AG10803 (cell line): ENCODE measurements at regions not wholly inside any gene's neighbourhood (a gene's known extent, or its start where the extent isn't known, plus 50 kb on each side); places are given as distances from the start of the nearest gene placed in this dataset.

ENCODE experiments used
- DNase-seq: peaks from one replicate; pipeline ENCODE4 v3.0.0; 2010; ENCODE audit warnings: low read depth
- H3K4me3 ChIP-seq: 2 replicates; pipeline ENCODE4 v1.5.1; 2011; ENCODE audit warnings: mild to moderate bottlenecking, low read length, control low read depth
- TF ChIP-seq, protein P1 (sequence below): conservative IDR thresholded peaks from 2 replicates; pipeline ENCODE4 v1.5.1; 2011; ENCODE audit warnings: mild to moderate bottlenecking, low read length, control low read depth, inconsistent platforms

DNA sequence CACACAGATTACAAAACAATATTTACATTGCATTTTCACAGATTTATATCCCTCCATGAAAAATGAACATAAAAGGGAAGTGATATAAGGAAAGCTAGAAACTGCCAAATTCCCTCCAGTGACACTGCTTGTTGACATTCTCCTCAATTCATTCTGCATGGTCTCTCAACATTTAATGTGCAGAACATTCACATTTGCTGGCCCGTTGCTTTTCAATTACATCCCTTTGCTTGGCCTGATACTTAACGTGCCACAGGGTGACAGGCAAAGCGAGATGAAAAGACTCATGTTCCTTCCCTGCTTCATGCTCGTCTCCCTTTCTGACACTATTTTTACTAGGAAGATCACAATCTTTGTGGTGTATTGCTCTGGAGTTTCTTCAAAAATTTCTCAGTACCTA lies 1019.7 kb upstream of the LRRN3 start:
- no peak for DNase-seq
- TF ChIP-seq, protein P1, sequence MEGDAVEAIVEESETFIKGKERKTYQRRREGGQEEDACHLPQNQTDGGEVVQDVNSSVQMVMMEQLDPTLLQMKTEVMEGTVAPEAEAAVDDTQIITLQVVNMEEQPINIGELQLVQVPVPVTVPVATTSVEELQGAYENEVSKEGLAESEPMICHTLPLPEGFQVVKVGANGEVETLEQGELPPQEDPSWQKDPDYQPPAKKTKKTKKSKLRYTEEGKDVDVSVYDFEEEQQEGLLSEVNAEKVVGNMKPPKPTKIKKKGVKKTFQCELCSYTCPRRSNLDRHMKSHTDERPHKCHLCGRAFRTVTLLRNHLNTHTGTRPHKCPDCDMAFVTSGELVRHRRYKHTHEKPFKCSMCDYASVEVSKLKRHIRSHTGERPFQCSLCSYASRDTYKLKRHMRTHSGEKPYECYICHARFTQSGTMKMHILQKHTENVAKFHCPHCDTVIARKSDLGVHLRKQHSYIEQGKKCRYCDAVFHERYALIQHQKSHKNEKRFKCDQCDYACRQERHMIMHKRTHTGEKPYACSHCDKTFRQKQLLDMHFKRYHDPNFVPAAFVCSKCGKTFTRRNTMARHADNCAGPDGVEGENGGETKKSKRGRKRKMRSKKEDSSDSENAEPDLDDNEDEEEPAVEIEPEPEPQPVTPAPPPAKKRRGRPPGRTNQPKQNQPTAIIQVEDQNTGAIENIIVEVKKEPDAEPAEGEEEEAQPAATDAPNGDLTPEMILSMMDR = no peak
- no peak overlapping the region for H3K4me3 ChIP-seq

DNA sequence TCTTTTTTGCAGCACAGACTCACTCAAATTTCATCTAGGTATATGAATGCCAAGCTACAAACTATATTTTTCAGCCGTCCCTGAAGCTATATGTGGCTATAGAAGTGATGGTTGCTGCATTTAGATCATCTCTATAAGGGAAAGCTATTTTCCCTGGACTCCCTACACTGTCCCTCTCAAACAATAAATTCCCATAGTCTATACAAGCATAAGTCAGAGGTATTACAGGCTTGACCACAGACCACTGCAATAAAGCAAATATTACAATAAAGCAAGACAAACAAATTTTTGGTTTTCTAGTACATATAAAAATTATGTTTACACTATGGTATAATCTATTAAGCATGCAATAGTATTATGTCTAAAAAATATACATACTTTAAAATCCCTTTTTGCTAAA lies 1015.5 kb upstream of the LRRN3 start:
- H3K4me3 ChIP-seq = no peak overlapping the region
- DNase-seq = no peak
- TF ChIP-seq, protein P1 = no peak

DNA sequence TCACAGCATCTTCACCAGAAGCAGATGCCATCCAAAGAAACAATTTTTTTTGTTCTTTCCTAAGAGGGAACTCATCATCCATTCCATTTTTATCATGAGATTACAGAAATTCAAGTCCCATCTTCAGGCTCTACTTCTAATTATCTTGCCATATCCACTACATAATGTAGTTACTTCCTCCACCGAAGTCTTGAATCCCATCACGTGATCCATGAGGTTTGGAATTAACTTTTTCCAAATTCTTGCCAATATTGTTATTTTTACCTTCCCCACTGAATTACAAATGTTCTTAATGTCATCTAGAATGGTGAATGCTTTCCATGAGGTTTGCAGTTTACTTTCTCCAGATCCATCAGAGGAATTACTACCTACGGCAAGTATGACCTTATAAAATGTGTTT lies 1014.7 kb upstream of the LRRN3 start:
- no peak overlapping the region for H3K4me3 ChIP-seq
- DNase-seq = no peak
- TF ChIP-seq, protein P1 = no peak

DNA sequence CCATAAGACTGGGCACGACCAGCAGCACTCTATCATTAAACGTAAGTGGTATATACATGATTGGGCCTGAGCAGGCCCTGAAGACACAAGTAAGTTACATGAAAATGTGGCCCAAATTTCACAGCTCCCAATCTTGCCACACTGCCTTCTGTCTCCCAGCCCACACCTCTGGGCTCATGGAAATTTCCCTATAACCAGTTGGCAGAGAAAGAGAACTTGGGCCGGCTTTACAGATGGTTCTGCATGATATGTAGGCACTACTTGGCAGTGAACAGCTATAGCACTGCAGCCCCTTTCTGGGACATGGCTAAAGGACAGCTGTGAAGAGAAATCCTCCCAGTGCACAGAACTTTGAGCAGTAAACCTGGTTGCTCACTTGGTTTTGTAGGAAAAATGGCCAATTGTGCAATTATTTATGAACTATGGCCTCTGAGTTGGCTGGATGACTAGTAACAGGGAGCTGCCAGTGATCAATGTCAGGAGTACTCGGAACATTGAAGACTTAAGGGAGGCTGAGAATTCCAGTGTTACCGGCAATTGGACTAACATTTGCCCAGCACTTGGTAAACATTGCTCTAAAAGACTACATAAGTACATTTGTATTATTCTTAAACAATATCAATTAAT lies 1006.6 kb upstream of the LRRN3 start:
- no peak for DNase-seq
- TF ChIP-seq, protein P1 = no peak
- no peak overlapping the region for H3K4me3 ChIP-seq

DNA sequence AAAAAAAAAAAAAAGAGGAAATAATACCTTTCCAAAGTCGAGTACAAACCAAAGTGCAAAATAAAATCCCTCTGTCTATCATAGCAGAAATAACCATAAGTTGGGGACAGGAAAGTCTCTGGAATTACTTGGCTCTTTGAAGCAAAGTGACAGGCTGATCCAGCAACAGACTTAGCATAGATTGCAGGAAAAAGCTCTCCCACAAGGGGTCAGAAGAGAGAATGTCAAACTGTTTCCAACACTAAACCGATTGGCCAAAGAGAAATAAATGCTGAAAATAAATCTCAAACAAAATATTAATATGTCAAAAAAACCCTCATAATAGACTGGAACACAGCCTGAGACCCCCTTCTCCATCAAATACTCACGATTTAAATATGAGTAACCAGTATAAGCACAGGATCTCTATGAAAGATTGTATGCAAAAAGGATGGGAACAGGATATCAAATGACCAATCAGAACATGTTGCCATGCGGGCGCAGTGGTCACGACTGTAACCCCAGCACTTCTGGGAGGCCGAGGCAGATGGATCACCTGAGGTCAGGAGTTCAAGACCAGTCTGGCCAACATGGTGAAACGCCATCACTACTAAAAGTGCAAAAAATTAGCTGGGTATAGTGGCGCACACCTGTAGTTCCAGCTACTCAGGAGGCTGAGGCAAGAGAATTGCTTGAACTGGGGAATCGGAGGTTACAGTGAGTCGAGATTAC lies 1000.7 kb upstream of the LRRN3 start:
- DNase-seq = no peak

DNA sequence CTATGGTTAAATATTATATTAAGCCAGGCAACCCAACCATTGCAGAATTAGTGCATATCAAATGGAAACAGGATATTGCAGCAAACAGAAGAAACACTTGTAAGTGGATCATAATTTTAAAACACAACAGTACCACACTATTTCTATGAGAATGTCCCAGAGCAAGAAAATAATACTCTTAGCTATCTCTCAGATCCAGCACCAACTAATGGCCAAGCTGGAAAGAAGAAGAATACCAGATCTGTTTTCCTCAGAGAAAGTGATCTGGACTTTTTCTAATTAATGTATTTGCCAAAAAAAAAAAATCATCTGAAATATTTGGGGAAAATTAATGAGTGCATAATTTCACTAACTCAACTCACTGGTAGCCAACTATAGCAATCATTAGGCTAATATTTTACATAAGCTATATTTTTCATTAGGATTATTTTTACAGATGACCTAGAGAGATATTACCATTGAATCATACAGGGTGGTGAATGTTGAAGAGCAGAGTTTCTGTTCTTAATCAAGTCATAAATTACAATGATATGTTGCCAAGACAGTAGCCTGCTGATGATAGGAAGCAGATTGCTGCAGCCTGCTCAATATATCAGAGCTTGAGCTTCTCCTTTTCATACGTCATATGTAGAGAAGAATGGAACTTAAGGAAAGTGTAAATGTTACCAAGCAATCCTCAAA lies 995.4 kb upstream of the LRRN3 start:
- DNase-seq = no peak
- TF ChIP-seq, protein P1 = no peak
- no peak overlapping the region for H3K4me3 ChIP-seq

More for the DNA sequence above, 1000.7 kb upstream of the LRRN3 start:
- H3K4me3 ChIP-seq = no peak overlapping the region
- TF ChIP-seq, protein P1 = peak; percentile 30

DNA sequence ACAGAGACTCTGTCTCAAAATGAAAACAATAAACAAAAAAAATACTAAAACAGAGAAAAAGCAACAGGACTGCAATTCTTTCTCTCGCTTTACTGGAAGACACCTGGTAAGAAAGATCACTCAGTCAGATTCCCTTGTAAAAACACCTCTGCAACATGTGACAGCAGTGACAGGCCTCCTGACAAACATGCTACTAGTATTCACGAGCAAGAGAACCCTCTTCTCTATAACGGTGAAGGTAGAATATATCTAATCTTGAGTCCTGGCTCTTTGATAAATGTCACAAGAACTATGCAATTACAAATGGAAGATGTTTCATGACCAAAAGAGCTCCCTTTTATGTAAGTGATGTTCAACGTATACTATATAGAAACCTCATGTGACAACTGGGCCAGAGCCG lies 986.7 kb upstream of the LRRN3 start:
- no peak for DNase-seq
- TF ChIP-seq, protein P1 = no peak
- H3K4me3 ChIP-seq = no peak overlapping the region
